CD14-positive monocyte (primary cell): ENCODE measurements at regions not wholly inside any gene's neighbourhood (a gene's known extent, or its start where the extent isn't known, plus 50 kb on each side); places are given as distances from the start of the nearest gene placed in this dataset.

Source experiments
- DNase-seq, 3 donors: peaks; one replicate each; pipeline ENCODE4 v3.0.0-alpha.2; 2011 to 2022
- H2AFZ ChIP-seq: 2 replicates; pipeline ENCODE4 v1.6.0; 2012; ENCODE audit warnings: mild to moderate bottlenecking, low read depth, low read length, inconsistent platforms; ENCODE audit not compliant: insufficient read depth, poor library complexity, severe bottlenecking
- H3K27ac ChIP-seq, 2 donors: 1 replicate in 1 of 2; 2 replicates in 1 of 2; pipeline ENCODE4 v1.5.1; 2012 to 2013; ENCODE audit warnings: low read length in 2 of 2, control low read depth in 1 of 2, inconsistent platforms in 1 of 2, low read depth in 1 of 2, mild to moderate bottlenecking in 1 of 2
- H3K27me3 ChIP-seq, 2 donors: one replicate each; pipeline versions ENCODE4 v1.6.0 to v1.6.1; 2011 to 2013; ENCODE audit warnings: low read length in 2 of 2; ENCODE audit not compliant: control insufficient read depth in 2 of 2, insufficient read depth in 2 of 2
- H3K36me3 ChIP-seq, 2 donors: replicated peaks in 1 of 2; 1 replicate in 1 of 2; 2 replicates in 1 of 2; pipeline versions ENCODE4 v1.5.1 to v1.6.1; 2012 to 2013; ENCODE audit warnings: low read length in 2 of 2, control low read depth in 1 of 2, inconsistent platforms in 1 of 2, mild to moderate bottlenecking in 1 of 2; ENCODE audit not compliant: insufficient read depth in 2 of 2, control insufficient read depth in 1 of 2
- H3K4me1 ChIP-seq, 2 donors: 1 replicate in 1 of 2; 2 replicates in 1 of 2; pipeline versions ENCODE4 v1.5.1 to v1.6.1; 2012 to 2013; ENCODE audit warnings: low read length in 2 of 2, control low read depth in 1 of 2, inconsistent platforms in 1 of 2, mild to moderate bottlenecking in 1 of 2, moderate library complexity in 1 of 2; ENCODE audit not compliant: insufficient read depth in 2 of 2, control insufficient read depth in 1 of 2
- H3K4me2 ChIP-seq: replicated peaks from 2 replicates; pipeline ENCODE3; 2012; ENCODE audit warnings: low read length, moderate library complexity, mild to moderate bottlenecking; ENCODE audit not compliant: poor library complexity, severe bottlenecking; ENCODE audit errors: extremely low read depth
- H3K4me3 ChIP-seq, 3 experiments: fragments of 200-600 bp in 1 of 3; sonication (generic) in 1 of 3; replicated peaks in 1 of 3; 1 replicate in 2 of 3; 2 replicates in 1 of 3; pipeline ENCODE4 v1.5.1; 2011 to 2013; ENCODE audit warnings: low read length in 3 of 3, mild to moderate bottlenecking in 3 of 3, control low read depth in 2 of 3, low read depth in 2 of 3, inconsistent platforms in 1 of 3, moderate library complexity in 1 of 3
- H3K79me2 ChIP-seq: 2 replicates; pipeline ENCODE4 v1.6.0; 2012; ENCODE audit warnings: mild to moderate bottlenecking, control low read depth, inconsistent platforms, low read length, moderate library complexity; ENCODE audit not compliant: insufficient read depth
- H3K9ac ChIP-seq: 2 replicates; pipeline ENCODE4 v1.6.0; 2017; ENCODE audit warnings: low read length, mild to moderate bottlenecking; ENCODE audit not compliant: insufficient read depth, poor library complexity, severe bottlenecking
- H3K9me3 ChIP-seq, 2 donors: replicated peaks in 1 of 2; 1 replicate in 1 of 2; 2 replicates in 1 of 2; pipeline versions ENCODE4 v1.5.1 to v1.6.1; 2012 to 2013; ENCODE audit warnings: low read length in 2 of 2, control low read depth in 1 of 2; ENCODE audit not compliant: control insufficient read depth in 1 of 2, insufficient read depth in 1 of 2
- H4K20me1 ChIP-seq: 2 replicates; pipeline ENCODE4 v1.6.0; 2012; ENCODE audit warnings: mild to moderate bottlenecking, low read length, control low read depth, moderate library complexity; ENCODE audit not compliant: insufficient read depth
- H3K27ac Mint-ChIP-seq, 7 donors: one replicate each; pipeline ENCODE4 v1.8.0; 2020; ENCODE audit warnings: mild to moderate bottlenecking in 7 of 7, mixed read lengths in 7 of 7, moderate library complexity in 6 of 7, inconsistent platforms in 2 of 7
- H3K27me3 Mint-ChIP-seq, 3 donors: one replicate each; pipeline ENCODE4 v1.8.0; 2021 to 2022; ENCODE audit warnings: low read depth in 3 of 3, mild to moderate bottlenecking in 3 of 3, mixed read lengths in 3 of 3, moderate library complexity in 3 of 3, inconsistent platforms in 1 of 3
- H3K36me3 Mint-ChIP-seq, 2 donors: one replicate each; pipeline ENCODE4 v1.8.0; 2020; ENCODE audit warnings: mixed read lengths in 2 of 2, inconsistent platforms in 1 of 2, mild to moderate bottlenecking in 1 of 2
- H3K4me1 Mint-ChIP-seq: one replicate; pipeline ENCODE4 v1.8.0; 2020; ENCODE audit warnings: mild to moderate bottlenecking, mixed read lengths
- H3K4me3 Mint-ChIP-seq, 2 donors: one replicate each; pipeline ENCODE4 v1.8.0; 2020; ENCODE audit warnings: mild to moderate bottlenecking in 2 of 2, mixed read lengths in 2 of 2, moderate library complexity in 1 of 2
- H3K9me3 Mint-ChIP-seq, 7 donors: one replicate each; pipeline ENCODE4 v1.8.0; 2020 to 2022; ENCODE audit warnings: mixed read lengths in 7 of 7, mild to moderate bottlenecking in 6 of 7, moderate library complexity in 6 of 7, inconsistent platforms in 2 of 7
- WGBS: methylation state at CpG from one replicate; pipeline ENCODE4 v1.1.5; 2013; ENCODE audit warnings: missing lambda C conversion rate; ENCODE audit not compliant: insufficient coverage; 5-methylcytosine and 5-hydroxymethylcytosine counted together
- intact Hi-C, 2 donors: fragments of 100-400 bp; cut with micrococcal nuclease; formaldehyde crosslinking; loops; one replicate each; pipeline versions ENCODE4 v1.15.0 to v1.15.1; 2023
- TF ChIP-seq, protein P1 (sequence below): fragments of 200-600 bp; IDR thresholded peaks from one replicate; pipeline ENCODE4 v1.8.0; 2022; ENCODE audit warnings: antibody characterized with exemption, mild to moderate bottlenecking

DNA sequence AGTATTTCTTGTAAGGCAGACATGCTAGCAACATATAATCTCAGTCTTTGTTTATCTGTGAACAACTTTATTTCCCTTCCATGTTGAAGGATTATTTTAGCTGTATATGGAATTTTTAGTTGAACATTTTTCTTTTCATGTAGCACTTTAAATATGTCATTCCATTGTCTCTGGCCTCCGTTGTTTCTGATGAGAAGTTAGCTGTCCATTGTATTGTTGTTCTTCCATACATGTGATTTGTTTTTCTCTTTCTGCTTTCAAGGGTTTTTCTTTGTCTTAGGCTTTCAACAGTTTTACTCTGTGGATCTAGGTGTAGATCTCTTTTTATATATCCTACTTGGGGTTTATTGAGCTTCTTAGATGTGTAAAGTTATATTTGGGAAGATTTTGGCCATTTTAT lies 66.3 kb upstream of the COMTD1 start:
- Histone ChIP-seq H3K36me3 (no peaks in the 10 kb centered on the region), H3K9me3 (peaks cover 17% of the 10 kb centered on the region in 2 donors), H3K4me3 (no peak overlapping the region), H3K27me3 (peaks cover 1 to 3% of the 10 kb centered on the region in 2 donors), H3K4me2 (no peak overlapping the region), H2AFZ (no peak overlapping the region), H3K79me2 (no peaks in the 10 kb centered on the region), H4K20me1 (no peaks in the 10 kb centered on the region), H3K4me1 (no peaks in the 10 kb centered on the region), H3K9ac (no peak overlapping the region), H3K27ac (no peak overlapping the region)
- TF ChIP-seq, protein P1, sequence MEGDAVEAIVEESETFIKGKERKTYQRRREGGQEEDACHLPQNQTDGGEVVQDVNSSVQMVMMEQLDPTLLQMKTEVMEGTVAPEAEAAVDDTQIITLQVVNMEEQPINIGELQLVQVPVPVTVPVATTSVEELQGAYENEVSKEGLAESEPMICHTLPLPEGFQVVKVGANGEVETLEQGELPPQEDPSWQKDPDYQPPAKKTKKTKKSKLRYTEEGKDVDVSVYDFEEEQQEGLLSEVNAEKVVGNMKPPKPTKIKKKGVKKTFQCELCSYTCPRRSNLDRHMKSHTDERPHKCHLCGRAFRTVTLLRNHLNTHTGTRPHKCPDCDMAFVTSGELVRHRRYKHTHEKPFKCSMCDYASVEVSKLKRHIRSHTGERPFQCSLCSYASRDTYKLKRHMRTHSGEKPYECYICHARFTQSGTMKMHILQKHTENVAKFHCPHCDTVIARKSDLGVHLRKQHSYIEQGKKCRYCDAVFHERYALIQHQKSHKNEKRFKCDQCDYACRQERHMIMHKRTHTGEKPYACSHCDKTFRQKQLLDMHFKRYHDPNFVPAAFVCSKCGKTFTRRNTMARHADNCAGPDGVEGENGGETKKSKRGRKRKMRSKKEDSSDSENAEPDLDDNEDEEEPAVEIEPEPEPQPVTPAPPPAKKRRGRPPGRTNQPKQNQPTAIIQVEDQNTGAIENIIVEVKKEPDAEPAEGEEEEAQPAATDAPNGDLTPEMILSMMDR = no peak
- no peak overlapping the region for H3K4me3 Mint-ChIP-seq
- DNase-seq = no peak
- no peaks in the 10 kb centered on the region for H3K4me1 Mint-ChIP-seq
- peaks cover 0 to 2% (median 0%) of the 10 kb centered on the region in 3 donors for H3K27me3 Mint-ChIP-seq
- intact Hi-C loops = no loop called here
- WGBS = no CpG with 5 or more reads among the region's 1 CpG
- no peak overlapping the region for H3K27ac Mint-ChIP-seq
- peaks cover 16 to 39% (median 24%) of the 10 kb centered on the region in 7 donors for H3K9me3 Mint-ChIP-seq
- H3K36me3 Mint-ChIP-seq = no peaks in the 10 kb centered on the region

DNA sequence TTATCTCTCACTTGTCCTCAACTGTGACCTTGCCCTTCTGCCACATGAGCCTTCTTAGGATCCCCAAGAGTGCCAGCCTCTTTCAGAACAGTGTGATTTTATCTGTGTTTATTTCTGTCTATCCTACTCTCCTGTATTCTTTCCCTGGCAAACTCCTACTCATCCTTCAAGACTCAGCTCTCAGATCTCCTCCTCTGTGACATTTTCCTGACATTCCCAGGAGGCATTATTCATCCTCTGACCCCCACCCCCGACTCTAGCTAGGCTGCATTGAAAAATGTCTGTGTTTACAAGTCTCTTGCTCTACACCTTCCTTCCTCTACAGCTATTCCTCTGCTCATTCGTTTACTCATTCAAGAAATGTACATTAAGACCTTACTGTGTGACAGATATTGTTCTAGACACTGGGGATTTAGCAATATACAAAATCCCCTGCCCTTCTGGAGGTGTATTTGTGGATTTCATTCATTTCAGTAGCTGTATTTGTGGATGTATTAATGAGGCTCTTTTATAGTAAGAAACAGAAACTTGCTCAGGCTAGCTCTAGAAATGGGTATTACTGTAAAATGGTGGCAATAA lies 61.4 kb upstream of the COMTD1 start:
- Histone ChIP-seq H3K27ac (no peak overlapping the region), H3K4me1 (peaks cover 13 to 15% of the 10 kb centered on the region in 2 donors), H3K9me3 (peaks cover 3 to 6% of the 10 kb centered on the region in 2 donors), H3K4me2 (no peak overlapping the region), H4K20me1 (no peaks in the 10 kb centered on the region), H2AFZ (no peak overlapping the region), H3K79me2 (no peaks in the 10 kb centered on the region), H3K36me3 (no peaks in the 10 kb centered on the region), H3K27me3 (peaks cover 24 to 38% of the 10 kb centered on the region in 2 donors), H3K4me3 (no peak overlapping the region), H3K9ac (no peak overlapping the region)
- 40% methylated on average over 1 of the region's 2 CpGs for WGBS
- Mint-ChIP-seq H3K4me1 (peaks cover 6% of the 10 kb centered on the region), H3K4me3 (no peak overlapping the region), H3K27ac (no peak overlapping the region), H3K9me3 (peaks cover 5 to 22% (median 12%) of the 10 kb centered on the region in 7 donors), H3K36me3 (peaks cover 0 to 2% of the 10 kb centered on the region in 2 donors), H3K27me3 (peaks cover 17 to 21% (median 20%) of the 10 kb centered on the region in 3 donors)
- TF ChIP-seq, protein P1 = no peak
- intact Hi-C loops = loop anchor here in 1 of 2 donors (10.0 kb wide), 1 partner anchor 98 kb away; no protein-coding TSS in a partner anchor
- DNase-seq = no peak
